Mesenchymal stem cell (in vitro differentiated cells and primary cell): ENCODE measurements at regions not wholly inside any gene's neighbourhood (a gene's known extent, or its start where the extent isn't known, plus 50 kb on each side); places are given as distances from the start of the nearest gene placed in this dataset.

ENCODE experiments used
- DNase-seq: peaks from one replicate; pipeline ENCODE4 v3.0.0-alpha.2; 2013
- H2AFZ ChIP-seq: one replicate; pipeline ENCODE4 v1.6.1; 2013; ENCODE audit warnings: low read depth, mild to moderate bottlenecking, control low read depth, inconsistent platforms, low read length, moderate library complexity
- H2AK5ac ChIP-seq: 2 replicates; pipeline ENCODE4 v1.6.1; 2013; ENCODE audit warnings: low read length, moderate library complexity, mild to moderate bottlenecking, inconsistent platforms; ENCODE audit not compliant: severe bottlenecking
- H2BK120ac ChIP-seq: one replicate; pipeline ENCODE4 v1.6.1; 2013; ENCODE audit warnings: low read depth, mild to moderate bottlenecking, inconsistent platforms, low read length, moderate library complexity
- H2BK12ac ChIP-seq, 2 experiments: one replicate each; pipeline ENCODE4 v1.6.1; 2013; ENCODE audit warnings: inconsistent platforms in 2 of 2, low read length in 2 of 2, mild to moderate bottlenecking in 2 of 2, moderate library complexity in 2 of 2, control low read depth in 1 of 2
- H2BK15ac ChIP-seq: one replicate; pipeline ENCODE4 v1.6.1; 2013; ENCODE audit warnings: mild to moderate bottlenecking, low read depth, inconsistent platforms; ENCODE audit not compliant: poor library complexity, severe bottlenecking
- H2BK5ac ChIP-seq: 2 replicates; pipeline ENCODE4 v1.6.1; 2013; ENCODE audit warnings: low read depth, mild to moderate bottlenecking, low read length, control low read depth, inconsistent platforms; ENCODE audit not compliant: poor library complexity, severe bottlenecking
- H3K14ac ChIP-seq, 2 experiments: one replicate each; pipeline ENCODE4 v1.6.1; 2013; ENCODE audit warnings: inconsistent platforms in 2 of 2, low read length in 2 of 2, control low read depth in 1 of 2, mild to moderate bottlenecking in 1 of 2, moderate library complexity in 1 of 2
- H3K18ac ChIP-seq, 2 experiments: one replicate each; pipeline ENCODE4 v1.6.1; 2013; ENCODE audit warnings: inconsistent platforms in 2 of 2, low read length in 2 of 2, control low read depth in 1 of 2, low read depth in 1 of 2, mild to moderate bottlenecking in 1 of 2
- H3K23ac ChIP-seq, 2 experiments: one replicate each; pipeline ENCODE4 v1.6.1; 2013; ENCODE audit warnings: inconsistent platforms in 2 of 2, low read length in 2 of 2, mild to moderate bottlenecking in 2 of 2, moderate library complexity in 2 of 2, control low read depth in 1 of 2
- H3K27ac ChIP-seq: 2 replicates; pipeline ENCODE4 v1.5.1; 2013; ENCODE audit warnings: mild to moderate bottlenecking, moderate library complexity, low read length, control low read depth, inconsistent platforms; ENCODE audit not compliant: poor library complexity, severe bottlenecking
- H3K27me3 ChIP-seq, 2 experiments: 2 replicates each; pipeline versions ENCODE4 v1.6.1 to v1.7.0; 2013; ENCODE audit warnings: low read length in 2 of 2, mild to moderate bottlenecking in 2 of 2, moderate library complexity in 2 of 2, control low read depth in 1 of 2, inconsistent platforms in 1 of 2; ENCODE audit not compliant: control insufficient read depth in 1 of 2, insufficient read depth in 1 of 2
- H3K36me3 ChIP-seq, 2 experiments: 2 replicates each; pipeline versions ENCODE4 v1.6.1 to v1.7.0; 2013; ENCODE audit warnings: low read length in 2 of 2, control low read depth in 1 of 2, inconsistent platforms in 1 of 2, low read depth in 1 of 2, mild to moderate bottlenecking in 1 of 2; ENCODE audit not compliant: insufficient read depth in 2 of 2, control insufficient read depth in 1 of 2
- H3K4ac ChIP-seq, 2 experiments: one replicate each; pipeline ENCODE4 v1.6.1; 2013; ENCODE audit warnings: inconsistent platforms in 2 of 2, low read length in 2 of 2, mild to moderate bottlenecking in 2 of 2, moderate library complexity in 2 of 2, control low read depth in 1 of 2, low read depth in 1 of 2
- H3K4me1 ChIP-seq: 2 replicates; pipeline ENCODE4 v1.6.1; 2013; ENCODE audit warnings: low read depth, low read length, control low read depth; ENCODE audit not compliant: control insufficient read depth, insufficient read depth
- H3K4me2 ChIP-seq: 2 replicates; pipeline ENCODE4 v1.6.1; 2013; ENCODE audit warnings: low read length, mild to moderate bottlenecking, inconsistent platforms; ENCODE audit not compliant: poor library complexity, severe bottlenecking
- H3K4me3 ChIP-seq, 2 experiments: 2 replicates each; pipeline versions ENCODE4 v1.5.1 to v1.7.0; 2013; ENCODE audit warnings: low read length in 2 of 2, mild to moderate bottlenecking in 2 of 2, control low read depth in 1 of 2, low read depth in 1 of 2; ENCODE audit not compliant: insufficient read depth in 1 of 2
- H3K79me1 ChIP-seq: replicated peaks from 2 replicates; pipeline ENCODE4 v1.6.1; 2013; ENCODE audit warnings: mild to moderate bottlenecking, control low read depth, low read length, inconsistent platforms; ENCODE audit not compliant: poor library complexity, severe bottlenecking
- H3K9ac ChIP-seq: 2 replicates; pipeline ENCODE4 v1.7.0; 2013; ENCODE audit warnings: mild to moderate bottlenecking, low read length, moderate library complexity
- H3K9me3 ChIP-seq: 2 replicates; pipeline ENCODE4 v1.7.0; 2013; ENCODE audit warnings: mild to moderate bottlenecking, low read length; ENCODE audit not compliant: control insufficient read depth
- H4K8ac ChIP-seq: one replicate; pipeline ENCODE4 v1.6.1; 2013; ENCODE audit warnings: inconsistent platforms, mild to moderate bottlenecking, low read length, moderate library complexity
- H4K91ac ChIP-seq: one replicate; pipeline ENCODE4 v1.6.1; 2013; ENCODE audit warnings: mild to moderate bottlenecking, low read length, inconsistent platforms
- WGBS: methylation state at CpG from one replicate; pipeline ENCODE4 v1.1.7; 2013; ENCODE audit warnings: mixed read lengths; 5-methylcytosine and 5-hydroxymethylcytosine counted together

DNA sequence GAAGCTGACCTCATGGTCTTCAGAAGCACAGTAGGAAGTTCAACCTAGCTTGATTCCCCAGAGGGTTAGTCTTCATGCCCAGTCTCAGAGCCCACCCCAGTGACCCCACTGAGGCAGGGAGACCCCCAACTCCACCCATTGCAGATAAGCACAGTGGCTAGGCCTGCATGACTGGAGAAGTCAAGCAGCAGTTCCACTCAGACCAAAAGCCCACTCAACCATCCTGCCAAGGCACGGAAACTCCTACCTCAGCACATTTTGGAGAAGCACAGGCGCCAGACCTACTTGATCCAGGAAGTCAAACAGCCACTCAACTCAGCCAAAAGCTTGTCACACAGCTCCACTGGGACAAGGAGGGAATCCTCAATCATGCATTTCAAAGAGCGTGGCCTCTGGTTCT is 78.4 kb upstream of the HTR1E start:
- no peaks in the 10 kb centered on the region for H3K4me1 ChIP-seq
- H3K9me3 ChIP-seq = no peaks in the 10 kb centered on the region
- no peaks in the 10 kb centered on the region for H3K27me3 ChIP-seq
- H3K9ac ChIP-seq = no peak overlapping the region
- 84% methylated on average over 3 of the region's 3 CpGs for WGBS
- H2AFZ ChIP-seq = no peak overlapping the region
- H4K8ac ChIP-seq = no peak overlapping the region
- no peak overlapping the region for H3K4ac ChIP-seq
- DNase-seq = no peak
- no peak overlapping the region for H3K4me3 ChIP-seq
- H3K27ac ChIP-seq = no peak overlapping the region
- no peak overlapping the region for H3K23ac ChIP-seq
- no peak overlapping the region for H2BK120ac ChIP-seq
- H2BK5ac ChIP-seq = no peak overlapping the region
- no peaks in the 10 kb centered on the region for H3K79me1 ChIP-seq
- no peaks in the 10 kb centered on the region for H3K36me3 ChIP-seq
- no peak overlapping the region for H3K18ac ChIP-seq
- no peak overlapping the region for H2BK15ac ChIP-seq
- no peak overlapping the region for H3K14ac ChIP-seq
- no peak overlapping the region for H2BK12ac ChIP-seq
- no peak overlapping the region for H3K4me2 ChIP-seq
- no peak overlapping the region for H2AK5ac ChIP-seq
- no peak overlapping the region for H4K91ac ChIP-seq

DNA sequence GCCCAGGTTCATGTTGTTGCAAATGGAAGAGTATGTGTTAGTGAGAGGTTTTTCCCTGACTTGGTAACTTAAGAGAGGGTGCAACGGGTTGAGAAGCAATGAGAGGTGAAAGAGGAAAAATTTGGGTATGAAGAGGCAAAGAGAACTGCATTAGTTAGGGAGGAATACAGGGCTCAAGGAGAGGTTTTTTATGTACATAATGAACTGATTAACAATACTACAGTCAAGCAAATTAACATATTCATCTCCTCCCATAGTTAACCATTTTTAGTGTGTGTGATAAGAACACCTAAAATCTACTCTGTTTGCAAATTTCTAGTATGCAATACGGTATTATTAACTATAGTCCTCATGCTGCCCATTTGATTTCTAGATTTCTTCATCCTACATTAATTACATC is 79.5 kb upstream of the HTR1E start:
- no peak for DNase-seq
- H3K36me3 ChIP-seq = no peaks in the 10 kb centered on the region
- H3K9me3 ChIP-seq = no peaks in the 10 kb centered on the region
- H2BK15ac ChIP-seq = no peak overlapping the region
- no peak overlapping the region for H3K4me3 ChIP-seq
- no peak overlapping the region for H2BK12ac ChIP-seq
- no peak overlapping the region for H3K18ac ChIP-seq
- H3K79me1 ChIP-seq = no peaks in the 10 kb centered on the region
- H3K4me2 ChIP-seq = no peak overlapping the region
- H3K27ac ChIP-seq = no peak overlapping the region
- H3K4me1 ChIP-seq = no peaks in the 10 kb centered on the region
- H2BK5ac ChIP-seq = no peak overlapping the region
- 71% methylated on average over 2 of the region's 2 CpGs for WGBS
- no peak overlapping the region for H2BK120ac ChIP-seq
- H4K8ac ChIP-seq = no peak overlapping the region
- H3K23ac ChIP-seq = no peak overlapping the region
- no peak overlapping the region for H2AK5ac ChIP-seq
- no peak overlapping the region for H4K91ac ChIP-seq
- no peaks in the 10 kb centered on the region for H3K27me3 ChIP-seq
- no peak overlapping the region for H3K9ac ChIP-seq
- no peak overlapping the region for H3K14ac ChIP-seq
- H2AFZ ChIP-seq = no peak overlapping the region
- no peak overlapping the region for H3K4ac ChIP-seq

DNA sequence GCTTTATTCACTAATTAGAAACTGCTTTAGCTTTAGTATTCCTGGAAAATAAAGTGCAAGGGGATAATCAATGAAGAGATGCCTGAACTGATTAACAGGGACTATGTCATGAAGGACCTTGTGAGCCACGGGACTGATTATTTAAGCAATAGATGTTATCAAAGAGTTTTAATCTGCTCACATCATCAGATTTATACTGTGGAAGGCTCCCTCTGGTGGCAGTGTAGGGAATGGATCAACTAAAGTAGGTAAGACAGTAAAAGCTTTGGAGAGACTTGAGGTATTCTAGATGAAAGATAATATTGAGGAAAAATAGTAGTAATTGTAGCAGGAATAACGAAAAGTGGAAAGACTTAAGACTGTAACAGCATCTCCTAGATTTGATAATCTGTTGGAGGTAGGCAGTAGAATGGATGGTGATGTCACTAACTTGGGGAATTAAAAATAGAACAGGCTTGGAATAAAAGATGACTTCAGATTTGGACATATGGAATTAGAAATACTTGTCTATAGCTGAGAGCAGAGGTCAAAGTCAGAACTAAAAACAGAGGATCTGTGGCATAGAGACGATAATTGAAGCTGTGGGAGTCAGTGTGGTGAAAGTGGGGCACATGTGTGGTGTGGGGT is 80.3 kb upstream of the HTR1E start:
- Histone ChIP-seq H3K18ac (no peak overlapping the region), H3K14ac (no peak overlapping the region), H2AK5ac (no peak overlapping the region), H3K4me1 (no peaks in the 10 kb centered on the region), H4K8ac (no peak overlapping the region), H3K36me3 (no peaks in the 10 kb centered on the region), H2BK12ac (no peak overlapping the region), H3K27ac (no peak overlapping the region), H3K9ac (no peak overlapping the region), H2BK15ac (no peak overlapping the region), H3K9me3 (no peaks in the 10 kb centered on the region), H3K4ac (no peak overlapping the region), H3K4me2 (no peak overlapping the region), H3K23ac (no peak overlapping the region), H2BK120ac (no peak overlapping the region), H3K79me1 (no peaks in the 10 kb centered on the region), H4K91ac (no peak overlapping the region), H2AFZ (no peak overlapping the region), H3K27me3 (no peaks in the 10 kb centered on the region), H3K4me3 (no peak overlapping the region), H2BK5ac (no peak overlapping the region)
- WGBS = 21% methylated on average over 3 of the region's 3 CpGs
- peak; percentile 31 for DNase-seq

DNA sequence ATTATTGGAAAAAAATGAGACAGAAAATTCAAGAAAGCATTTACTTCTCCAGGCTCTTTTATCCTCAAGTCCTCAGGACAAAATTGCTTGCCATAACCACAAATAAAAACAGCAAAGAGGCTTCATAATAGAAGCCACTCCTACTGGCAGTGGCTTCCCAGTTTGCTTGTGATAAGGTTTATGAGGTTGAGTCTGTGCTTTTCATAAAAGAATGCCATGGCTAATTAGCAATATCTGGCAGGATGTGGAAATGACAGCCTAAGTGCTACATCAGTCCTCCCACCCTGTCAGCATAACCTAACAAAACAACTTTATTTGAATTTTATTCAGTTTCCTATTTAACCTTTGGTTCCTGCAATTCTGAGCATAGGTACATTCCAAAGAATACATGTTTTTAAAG is 80.9 kb upstream of the HTR1E start:
- Histone ChIP-seq H3K27ac (no peak overlapping the region), H2BK15ac (no peak overlapping the region), H4K91ac (no peak overlapping the region), H2BK12ac (no peak overlapping the region), H2BK5ac (no peak overlapping the region), H2AFZ (no peak overlapping the region), H3K14ac (no peak overlapping the region), H3K79me1 (no peaks in the 10 kb centered on the region), H3K27me3 (no peaks in the 10 kb centered on the region), H3K18ac (no peak overlapping the region), H2AK5ac (no peak overlapping the region), H3K4me1 (no peaks in the 10 kb centered on the region), H3K36me3 (no peaks in the 10 kb centered on the region), H3K9me3 (no peaks in the 10 kb centered on the region), H3K23ac (no peak overlapping the region), H4K8ac (no peak overlapping the region), H3K4ac (no peak overlapping the region), H3K9ac (no peak overlapping the region), H3K4me2 (no peak overlapping the region), H3K4me3 (no peak overlapping the region), H2BK120ac (no peak overlapping the region)
- DNase-seq = no peak
